ENCODE measurements at regions not wholly inside any gene's neighbourhood (a gene's known extent, or its start where the extent isn't known, plus 50 kb on each side); places are given as distances from the start of the nearest gene placed in this dataset.
"Not testable (repeated sequence)": the region's sequence is repeated elsewhere in the genome, so short reads cannot be mapped to it uniquely, and the experiment has no call there.

DNA sequence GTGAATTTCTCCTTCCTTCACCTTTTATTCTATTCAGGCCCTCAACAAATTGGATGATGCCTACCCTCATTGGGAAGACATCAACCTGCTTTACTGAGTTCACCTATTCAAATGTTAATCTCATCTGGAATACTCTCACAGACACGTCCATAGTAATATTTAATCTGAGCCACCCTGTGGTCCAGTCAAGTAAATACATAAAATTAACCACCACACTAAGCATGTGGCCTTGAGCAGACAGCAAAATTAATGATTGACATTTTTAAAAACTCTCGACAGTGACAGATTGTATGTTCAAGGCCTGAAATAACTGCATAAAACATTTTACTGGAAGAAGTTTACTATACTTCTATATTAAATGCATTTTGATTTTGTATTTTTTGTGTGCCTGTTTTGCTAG is 540.6 kb upstream of the GCFC2 start:
- DNase-seq: no peak

DNA sequence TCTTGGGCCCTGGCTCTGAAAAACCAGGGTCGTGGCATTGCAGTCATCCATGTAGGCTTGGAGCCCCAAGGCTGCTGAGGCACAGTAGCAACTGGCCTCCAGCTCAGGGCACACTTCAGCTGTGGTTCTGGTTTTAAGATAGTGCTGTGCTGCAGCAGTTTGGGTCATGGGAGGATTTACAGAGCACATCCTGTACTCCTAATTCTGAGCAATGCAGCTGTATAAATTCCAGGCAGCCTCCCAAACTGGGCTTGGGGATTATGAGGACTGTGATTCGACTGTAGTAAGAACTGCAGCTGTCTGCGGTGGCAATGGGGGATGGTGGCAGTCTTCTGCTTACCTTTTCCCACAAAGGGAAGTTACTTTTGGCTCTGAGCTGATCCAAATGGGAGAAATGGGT is 536.3 kb upstream of the GCFC2 start:
- no peak for DNase-seq

DNA sequence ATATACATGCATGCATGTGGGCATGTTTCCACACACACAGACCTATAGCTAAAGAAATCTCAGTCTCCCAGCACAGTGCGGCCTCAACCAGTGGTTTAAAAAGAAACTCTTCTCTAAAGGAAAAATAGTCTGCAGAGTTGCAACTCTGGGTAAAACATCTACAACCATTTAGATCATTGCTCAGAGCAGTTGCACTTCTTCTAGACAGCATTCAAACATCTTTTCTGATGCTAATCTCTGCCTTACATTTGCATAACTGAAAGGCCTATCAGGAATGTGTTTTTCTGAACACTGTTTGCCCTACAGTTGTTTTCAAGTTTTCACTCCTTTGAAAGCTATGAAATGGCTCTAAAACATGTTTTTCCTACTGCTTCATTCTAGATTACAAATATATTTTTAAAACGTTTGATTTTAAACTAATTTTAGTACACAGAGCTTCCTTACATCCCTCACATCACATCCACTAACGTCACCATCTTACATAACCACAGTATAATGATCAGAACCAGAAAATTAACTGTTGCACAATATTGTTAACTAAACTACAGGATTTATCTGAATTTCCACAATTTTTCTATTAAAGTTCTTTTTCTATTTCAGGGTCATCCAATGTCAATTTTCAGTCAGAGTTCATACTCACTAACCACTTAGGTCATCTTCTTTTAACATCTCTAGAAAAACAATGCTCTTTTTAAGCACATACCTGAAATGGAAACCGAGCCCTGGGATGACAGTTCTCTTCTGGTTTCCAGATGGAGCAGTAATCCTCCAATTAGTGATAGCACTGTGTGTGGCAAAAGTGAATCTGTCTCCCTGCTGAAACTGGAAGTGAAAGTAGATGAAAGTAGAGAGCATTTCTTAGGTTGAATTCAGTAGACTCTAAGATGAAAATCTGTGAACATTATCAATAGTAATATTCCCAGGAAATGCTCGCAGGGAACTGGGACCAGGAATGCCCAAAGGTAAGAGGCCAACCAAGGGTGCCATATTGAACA is 501.6 kb upstream of the GCFC2 start:
- no peak for DNase-seq

DNA sequence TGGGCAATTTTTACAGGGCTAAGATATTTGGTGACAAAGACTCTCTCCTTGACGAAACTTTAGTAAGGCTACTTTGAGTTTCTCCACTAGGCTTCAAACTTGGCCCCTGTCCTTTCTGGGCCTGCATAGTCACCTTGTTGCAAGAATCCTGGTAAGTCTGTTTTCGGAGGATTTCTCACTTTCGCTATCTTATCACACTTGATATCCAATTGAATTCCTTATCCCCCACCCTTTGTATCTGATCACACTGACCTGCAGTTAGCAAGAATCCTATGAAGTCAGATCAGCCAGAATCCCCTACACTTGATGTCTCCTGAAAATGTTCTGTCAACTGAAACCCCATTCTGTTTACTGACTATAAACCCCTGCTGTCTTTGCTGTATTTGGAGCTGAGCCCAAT is 499.8 kb upstream of the GCFC2 start:
- DNase-seq: no peak

DNA sequence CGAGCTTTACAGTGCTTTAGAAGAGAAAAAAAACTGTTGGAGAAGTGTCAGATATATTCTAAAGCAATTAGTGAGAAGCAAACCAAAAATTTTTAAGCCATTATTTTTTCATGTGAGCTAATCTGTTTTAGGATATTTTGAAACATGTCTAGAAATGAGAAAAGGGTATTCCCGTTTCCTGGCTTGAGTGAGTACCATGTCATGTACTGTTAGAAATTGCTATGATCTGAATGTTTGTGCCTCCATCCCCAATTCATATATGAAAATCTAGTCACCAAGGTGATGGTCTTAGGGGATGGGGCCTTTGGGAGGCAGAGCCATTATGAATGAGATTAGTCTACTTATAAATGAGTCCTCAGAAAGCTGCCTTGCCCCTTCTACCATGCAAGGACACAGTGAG is 493.3 kb upstream of the GCFC2 start:
- no peak for DNase-seq

DNA sequence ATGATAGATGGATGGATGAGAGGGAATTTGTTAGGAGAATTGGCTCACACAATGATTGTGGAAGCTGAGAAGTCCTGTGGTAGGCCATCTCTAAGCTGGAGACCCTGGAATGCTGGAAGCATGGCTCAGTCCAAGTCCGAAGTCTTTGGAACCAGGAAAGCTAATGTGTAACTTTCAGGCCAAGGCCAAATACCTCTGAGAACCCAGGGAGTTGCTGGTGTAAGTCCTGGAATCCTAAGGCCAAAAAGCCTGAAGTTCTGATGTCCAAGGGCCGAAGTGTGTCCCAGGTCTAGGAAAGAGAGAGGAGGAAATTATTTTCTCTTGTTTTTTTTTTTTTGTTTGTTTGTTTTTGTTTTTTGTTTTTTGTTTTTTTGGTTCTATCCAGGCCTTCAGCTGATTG is 492.2 kb upstream of the GCFC2 start:
- DNase-seq: no peak

DNA sequence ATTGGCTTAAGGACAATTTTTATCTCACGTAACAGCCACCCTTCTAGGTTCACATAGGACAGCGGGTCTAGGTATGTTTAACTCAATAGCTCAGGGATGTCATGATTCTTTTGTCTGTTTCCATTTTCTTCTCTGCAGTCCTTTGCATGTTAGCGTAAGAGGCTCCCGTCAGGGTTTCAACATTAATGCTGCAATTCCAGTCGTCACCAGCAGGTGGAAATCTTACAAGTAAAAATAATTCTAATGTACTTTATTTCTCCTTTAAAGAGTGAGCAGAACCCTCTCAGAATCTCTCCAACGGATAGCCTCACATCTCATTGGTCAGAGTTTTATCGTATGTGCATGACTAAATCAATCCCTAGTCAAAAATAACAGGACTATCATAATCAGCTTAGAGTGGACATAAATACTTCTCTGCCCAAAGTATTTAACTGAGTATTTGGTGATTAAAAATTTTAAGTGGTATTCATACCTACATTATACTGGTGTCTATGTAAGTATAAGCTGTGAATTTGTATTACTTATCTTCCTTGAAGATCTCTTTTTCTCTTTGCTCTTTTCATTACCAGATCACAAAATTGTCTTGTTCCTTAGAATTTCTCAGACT is 487.2 kb upstream of the GCFC2 start:
- peak; percentile 16 to 84 for DNase-seq

DNA sequence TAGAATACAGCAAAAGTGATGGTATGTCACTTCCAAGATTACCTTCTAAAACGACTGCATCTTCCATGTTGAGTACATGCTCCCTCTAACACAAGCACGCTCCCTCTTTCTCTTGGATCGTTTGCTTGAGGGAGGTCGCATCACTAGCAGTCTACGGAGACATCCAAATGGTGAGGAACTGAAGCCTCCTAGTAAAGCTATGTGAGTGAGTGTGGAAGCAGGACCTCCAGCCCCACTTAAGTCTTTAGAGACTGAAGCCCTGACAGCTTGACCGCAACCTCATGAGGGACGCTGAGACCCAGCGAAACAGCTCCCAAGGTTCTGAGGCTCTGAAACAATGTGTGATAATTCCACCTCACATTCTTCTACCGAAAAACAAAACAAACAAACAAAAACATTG is 486.7 kb upstream of the GCFC2 start:
- DNase-seq: no peak

DNA sequence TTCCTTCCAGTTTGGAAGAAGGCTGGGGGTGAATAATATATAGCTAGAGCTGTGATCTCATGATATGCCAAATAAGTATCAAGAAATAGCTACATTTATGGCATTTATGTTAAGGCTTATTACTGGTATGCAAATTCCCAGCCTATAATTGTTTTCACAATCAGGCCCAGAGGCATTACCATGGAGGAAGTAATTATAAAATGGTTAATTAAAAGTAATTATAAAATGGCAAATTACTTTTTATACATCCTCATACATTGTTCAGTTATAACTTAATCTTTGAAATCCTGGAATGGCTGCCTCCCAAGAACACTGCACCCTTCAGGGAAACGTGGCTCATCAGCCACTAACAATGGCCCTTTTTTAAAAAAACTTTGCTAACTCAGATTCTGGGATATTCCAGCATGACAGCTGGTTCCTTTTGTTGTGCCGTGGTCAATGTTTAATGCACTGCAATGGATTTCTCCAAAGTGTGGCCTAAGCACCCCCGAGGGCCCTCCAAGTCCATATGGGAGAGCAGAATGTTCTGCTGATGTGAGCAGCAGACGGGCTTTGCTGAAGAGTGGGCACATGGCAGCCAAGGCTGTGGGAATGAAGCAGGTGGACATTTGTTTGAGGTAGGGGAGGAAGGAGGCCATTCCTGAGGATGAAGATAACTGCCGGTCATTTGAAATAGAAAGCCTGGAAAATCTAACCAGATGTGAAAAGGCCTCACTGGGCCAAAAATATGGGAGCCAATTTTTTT is 483.5 kb upstream of the GCFC2 start:
- DNase-seq: no peak

DNA sequence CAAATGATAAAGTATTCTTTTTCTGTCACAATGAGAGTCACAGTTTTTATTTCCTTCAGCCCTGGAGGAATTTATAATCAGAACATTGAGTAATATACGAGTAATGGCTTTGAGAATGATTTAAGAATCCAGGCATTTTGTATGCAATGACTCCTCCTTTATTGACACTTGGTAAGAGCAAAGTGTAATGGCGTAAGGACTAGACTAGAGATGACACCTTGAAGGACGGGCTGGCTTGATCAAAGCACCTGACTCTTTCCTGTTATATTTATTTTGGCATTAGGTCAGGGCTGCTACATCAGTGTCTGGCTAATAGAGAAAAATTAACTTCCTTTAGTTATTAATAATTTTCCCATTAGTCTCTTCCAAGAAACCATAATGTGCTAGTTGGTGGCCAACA is 482.4 kb upstream of the GCFC2 start:
- no peak for DNase-seq

DNA sequence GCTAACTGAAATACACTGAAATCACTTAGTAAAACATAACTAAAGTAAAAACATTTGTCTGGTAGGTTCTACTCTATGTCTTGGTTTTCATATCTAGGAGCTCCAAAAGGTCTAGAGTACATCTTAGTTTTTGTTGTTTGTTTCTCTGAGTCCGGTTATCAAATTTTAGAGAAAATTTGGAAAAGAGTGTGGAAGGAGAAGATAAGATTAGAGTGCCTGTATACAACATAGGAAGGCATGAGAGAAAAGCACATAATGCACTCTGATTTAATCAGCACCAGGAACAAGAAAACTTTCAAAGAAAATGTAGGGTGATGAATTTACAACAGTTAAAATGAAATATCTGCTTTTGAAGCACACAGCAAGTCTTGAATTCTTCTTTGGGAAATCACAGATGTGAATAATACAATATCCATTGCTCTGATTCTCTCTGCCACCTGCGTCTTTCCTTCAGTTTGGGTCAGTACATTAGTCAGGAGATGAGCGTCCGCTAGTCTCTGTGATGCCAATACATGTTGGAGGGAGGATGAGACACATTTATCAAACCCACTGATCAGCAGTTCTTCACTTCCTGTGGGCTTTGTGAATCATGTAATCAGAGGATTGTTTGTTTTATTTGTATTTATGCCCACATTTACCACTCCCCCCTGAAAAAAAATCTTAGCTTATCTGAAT is 477.8 kb upstream of the GCFC2 start:
- DNase-seq: no peak

DNA sequence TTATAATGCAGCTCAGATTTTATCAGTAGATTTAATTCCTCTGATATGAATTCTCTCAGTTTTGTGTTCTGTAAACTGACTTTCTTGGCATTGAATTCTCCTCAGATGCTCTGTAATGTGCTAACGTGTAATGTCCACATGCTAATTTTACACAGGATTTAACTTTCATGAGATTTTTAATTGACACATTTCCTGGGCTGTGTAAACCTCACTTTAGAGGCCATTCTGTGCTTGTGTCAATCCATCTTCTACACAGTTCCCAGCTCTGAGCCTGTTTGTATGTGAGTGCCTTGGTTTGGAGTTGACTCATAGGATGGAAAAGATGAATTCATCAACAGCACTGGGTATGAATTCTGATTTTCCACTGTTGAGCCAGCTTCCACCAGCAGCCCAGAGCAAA is 476.7 kb upstream of the GCFC2 start:
- DNase-seq: no peak

DNA sequence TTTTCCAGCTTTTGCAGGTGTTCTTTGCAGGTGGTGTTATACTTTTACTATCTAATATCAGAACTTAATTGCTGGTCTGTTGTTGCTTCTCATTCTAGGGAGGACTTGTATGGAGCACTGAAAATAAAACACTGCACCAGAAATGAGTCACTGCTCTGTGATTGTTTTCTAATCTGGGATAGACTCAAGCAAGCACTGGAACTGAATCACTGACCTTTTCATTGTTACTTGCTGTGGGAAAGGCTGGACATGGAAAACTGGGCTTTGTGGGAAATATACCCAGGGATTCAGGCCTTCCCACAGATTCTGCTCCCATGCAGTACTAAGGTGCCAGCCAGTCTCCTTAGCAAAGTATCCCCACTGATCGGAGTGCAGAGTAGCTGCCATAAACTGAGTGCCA is 470.0 kb upstream of the GCFC2 start:
- DNase-seq: no peak

DNA sequence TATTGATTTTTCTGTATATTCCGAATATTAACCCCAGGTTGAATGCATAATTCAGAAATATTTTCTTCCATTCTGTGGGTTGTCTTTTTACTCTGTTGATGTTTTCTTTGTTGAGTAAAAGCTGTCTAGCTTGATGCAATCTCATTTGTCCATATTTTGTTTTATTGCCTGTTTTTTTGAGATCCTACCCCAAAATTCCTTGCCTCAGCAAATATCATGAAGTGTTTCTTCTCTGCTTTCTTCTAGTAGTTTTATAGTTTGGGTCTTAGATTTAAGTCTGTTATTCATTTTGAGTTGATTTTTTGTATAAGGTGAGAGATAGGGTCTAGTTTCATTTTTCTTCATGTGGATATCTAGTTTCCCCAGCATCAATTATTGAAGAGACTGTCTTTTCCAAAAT is 467.9 kb upstream of the GCFC2 start:
- no peak for DNase-seq

DNA sequence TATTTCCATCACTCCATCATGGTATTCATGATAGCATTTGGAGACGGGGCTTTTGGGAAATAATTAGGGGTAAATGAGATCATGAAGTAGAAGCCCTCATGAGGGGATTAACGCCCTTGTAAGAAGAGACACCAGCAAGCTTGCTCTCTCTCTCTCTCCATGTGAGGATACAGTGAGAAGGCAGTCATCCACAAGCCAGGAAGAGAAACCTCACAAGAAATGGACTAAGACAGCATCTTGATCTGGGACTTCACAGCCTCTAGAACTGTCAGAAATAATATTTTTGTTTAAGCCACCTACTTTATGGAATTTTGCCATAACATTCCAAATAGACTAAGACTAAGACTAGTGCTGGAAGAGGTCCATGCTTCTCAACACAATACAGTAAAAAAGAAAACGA is 464.6 kb upstream of the GCFC2 start:
- DNase-seq: no peak

DNA sequence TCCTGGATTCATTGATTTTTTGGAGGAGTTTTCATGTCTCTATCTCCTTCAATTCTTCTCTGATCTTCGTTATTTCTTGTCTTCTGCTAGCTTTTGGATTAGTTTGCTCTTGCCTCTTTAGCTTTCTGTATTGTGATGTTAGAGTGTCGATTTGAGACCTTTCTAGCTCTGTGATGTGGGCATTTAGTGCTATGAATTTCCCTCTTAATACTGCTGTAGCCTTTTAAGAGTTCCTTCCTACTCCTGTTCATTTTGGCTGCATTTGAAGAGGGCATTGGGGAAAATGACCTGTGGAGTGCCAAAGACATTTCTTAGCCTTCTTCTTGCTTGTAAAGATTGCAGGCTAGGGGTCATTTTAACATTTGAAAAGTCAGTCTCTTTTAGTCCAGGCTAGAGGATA is 463.8 kb upstream of the GCFC2 start:
- DNase-seq: no peak

DNA sequence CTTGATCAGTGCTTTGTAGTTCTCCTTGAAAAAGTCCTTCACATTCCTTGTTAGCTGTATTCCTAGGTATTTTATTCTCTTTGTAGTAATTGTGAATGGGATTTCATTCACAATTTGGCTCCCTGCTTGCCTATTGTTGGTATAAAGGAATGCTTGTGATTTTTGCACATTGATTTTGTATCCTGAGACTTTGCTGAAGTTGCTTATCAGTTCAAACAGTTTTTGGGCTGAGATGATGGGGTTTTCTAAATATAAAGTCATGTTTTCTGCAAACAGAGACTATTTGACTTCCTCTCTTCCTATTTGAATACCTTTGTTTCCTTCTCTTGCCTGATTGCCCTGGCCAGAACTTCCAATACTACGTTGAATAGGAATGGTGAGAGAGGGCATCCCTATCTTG is 462.5 kb upstream of the GCFC2 start:
- DNase-seq: not testable (repeated sequence)

DNA sequence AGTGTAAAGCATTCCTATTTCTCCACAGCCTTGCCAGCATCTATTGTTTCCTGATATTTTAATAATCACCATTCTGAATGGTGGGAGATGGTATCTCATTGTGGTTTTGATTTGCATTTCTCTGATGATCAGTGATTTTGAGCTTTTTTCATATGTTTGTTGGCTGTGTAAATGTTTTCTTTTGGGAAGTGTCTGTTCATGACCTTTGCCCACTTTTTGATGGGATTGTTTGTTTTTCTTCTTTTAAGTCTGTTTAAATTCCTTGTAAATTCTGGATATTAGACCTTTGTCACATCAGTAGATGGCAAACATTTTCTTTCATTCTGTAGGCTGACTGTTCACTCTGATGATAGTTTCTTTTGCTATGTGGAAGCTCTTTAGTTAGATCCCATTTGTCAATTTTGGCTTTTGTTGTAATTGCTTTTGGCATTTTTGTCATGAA is 461.5 kb upstream of the GCFC2 start:
- not testable (repeated sequence) for DNase-seq

DNA sequence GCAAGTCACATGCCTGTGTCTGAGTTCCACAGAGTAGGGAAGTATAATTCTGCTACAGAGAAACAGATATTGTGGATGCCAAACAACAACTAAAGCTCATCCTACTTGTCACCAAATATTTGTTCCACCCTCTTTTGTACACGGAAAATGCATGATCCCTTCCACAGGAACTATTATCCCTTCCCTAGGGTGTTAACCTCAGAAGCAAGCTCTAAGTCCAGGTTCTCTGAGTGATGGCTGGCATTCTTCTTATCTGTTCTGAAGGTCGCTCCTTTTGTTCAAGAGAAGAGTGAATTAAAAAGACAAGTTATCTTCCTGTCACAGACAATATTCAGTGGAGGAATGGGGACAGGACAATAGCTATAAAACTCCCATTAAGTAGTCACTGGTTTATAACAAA is 460.1 kb upstream of the GCFC2 start:
- no peak for DNase-seq

DNA sequence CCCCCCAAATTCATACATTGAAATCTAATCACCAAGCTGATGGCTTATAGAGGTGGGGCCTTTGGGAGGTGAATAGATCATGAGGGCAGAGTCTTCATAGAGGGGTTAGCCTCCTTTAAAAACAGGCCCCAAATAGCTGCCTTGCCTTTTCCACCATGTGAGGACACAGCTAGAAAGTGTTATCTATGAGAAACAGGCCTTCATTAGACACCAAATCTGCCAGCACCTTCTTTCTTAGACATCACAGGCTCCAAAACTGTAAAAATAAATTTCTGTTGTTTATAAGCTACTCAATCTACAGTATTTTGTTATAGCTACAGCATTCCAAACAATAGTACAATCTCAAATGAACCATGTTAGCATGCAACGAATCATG is 459.3 kb upstream of the GCFC2 start:
- no peak for DNase-seq

DNA sequence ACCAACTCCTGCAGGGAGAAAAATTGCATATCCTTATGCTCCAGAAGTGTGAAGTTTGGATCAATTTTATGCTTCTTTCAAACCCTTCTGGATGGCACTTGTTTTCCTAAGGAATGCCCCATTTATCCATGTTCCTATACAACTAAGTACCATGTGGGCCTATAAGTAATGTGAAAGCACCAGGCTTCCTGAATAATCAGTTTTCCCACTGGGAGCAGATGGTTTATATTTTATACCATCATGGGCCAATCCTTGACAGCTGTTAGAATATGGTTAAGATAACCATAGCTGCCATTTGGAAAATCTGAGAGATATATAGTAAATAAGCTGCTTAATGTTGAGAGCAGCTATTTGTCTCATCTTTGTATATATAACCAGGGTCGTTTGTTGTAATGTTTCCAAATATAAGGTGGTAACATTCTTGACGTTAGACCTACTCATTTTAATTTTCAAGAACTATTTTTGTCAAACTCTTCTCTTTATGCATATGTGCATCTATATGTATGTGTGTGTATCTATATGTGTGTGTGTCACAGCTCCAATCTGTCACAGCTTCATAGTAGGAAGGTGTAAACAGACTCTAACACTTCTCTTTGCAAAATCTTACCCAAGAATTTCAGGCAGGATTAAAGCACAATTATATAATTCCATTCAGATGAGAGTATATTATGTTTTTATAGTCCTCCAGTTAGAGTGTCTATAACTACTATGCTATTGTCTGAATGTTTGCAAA is 458.7 kb upstream of the GCFC2 start:
- no peak for DNase-seq

DNA sequence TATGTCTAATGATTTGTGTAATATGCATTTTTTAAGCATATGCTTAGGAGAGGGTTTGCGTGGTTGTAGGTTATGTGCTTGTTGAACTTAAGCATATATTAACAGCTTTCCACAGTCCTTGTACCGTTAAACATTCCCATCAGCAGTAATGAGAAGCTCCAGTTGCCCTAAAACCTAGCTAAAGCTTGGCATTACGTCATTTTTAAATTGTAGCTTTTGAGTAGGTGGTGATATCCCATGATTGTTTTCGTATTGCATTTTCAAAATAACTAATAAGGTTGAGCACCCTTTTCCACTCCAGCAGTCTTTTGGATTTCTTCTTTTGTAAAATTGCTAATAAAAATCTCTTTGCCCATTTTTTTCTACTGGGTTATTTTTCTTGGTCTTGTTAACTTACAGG is 453.1 kb upstream of the GCFC2 start:
- no peak for DNase-seq

DNA sequence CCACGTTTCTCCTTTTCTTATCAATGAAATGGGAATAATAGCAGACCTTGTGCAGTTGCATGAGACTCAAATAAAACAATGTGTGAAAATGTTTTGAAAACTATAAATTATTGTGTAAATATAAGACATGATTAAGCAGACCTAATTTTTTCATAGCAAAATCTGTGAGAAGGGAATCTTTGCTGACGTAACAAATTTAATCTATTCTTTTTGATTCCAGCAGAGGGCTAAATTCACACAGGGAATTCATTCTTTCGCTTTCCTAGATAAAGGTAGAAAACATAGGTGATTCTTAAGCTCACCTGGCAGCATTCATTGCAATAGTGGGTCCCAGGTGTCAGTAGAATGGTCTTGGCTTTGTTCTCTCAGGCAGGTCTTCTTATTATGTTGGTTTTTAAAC is 450.0 kb upstream of the GCFC2 start:
- no peak for DNase-seq

Measured in inflammatory macrophage treated with lipopolysaccharide for 1 hour (primary cell).